Activated naive CD4-positive, alpha-beta T cell treated with anti-CD3 and anti-CD28 coated beads for 36 hours (primary cell): ENCODE measurements at regions not wholly inside any gene's neighbourhood (a gene's known extent, or its start where the extent isn't known, plus 50 kb on each side); places are given as distances from the start of the nearest gene placed in this dataset.

Experiments
- CTCF ChIA-PET: fragments of 350-600 bp; sonication (Branson Sonifier 250); formaldehyde crosslinking; loops from one replicate; lab custom pipeline; 2021; ENCODE audit warnings: antibody characterized with exemption; lab: Charles Lee
- DNase-seq: peaks from one replicate; pipeline ENCODE4 v3.0.0-alpha.2; 2020
- H3K27ac Mint-ChIP-seq: one replicate; pipeline ENCODE4 v1.8.0; 2021; ENCODE audit warnings: mild to moderate bottlenecking, mixed read lengths
- H3K27me3 Mint-ChIP-seq: one replicate; pipeline ENCODE4 v1.8.0; 2021; ENCODE audit warnings: low read depth, mixed read lengths
- H3K36me3 Mint-ChIP-seq: one replicate; pipeline ENCODE4 v1.8.0; 2021; ENCODE audit warnings: low read depth, mixed read lengths
- H3K4me1 Mint-ChIP-seq: one replicate; pipeline ENCODE4 v1.8.0; 2021; ENCODE audit warnings: low read depth, mixed read lengths
- H3K4me3 Mint-ChIP-seq: one replicate; pipeline ENCODE4 v1.8.0; 2021; ENCODE audit warnings: mild to moderate bottlenecking, moderate library complexity, mixed read lengths
- H3K9me3 Mint-ChIP-seq: one replicate; pipeline ENCODE4 v1.8.0; 2021; ENCODE audit warnings: mixed read lengths
- intact Hi-C: fragments of 100-400 bp; cut with micrococcal nuclease; formaldehyde crosslinking; loops from one replicate; pipeline ENCODE4 v1.15.1; 2023

GRCh38 chr7:41274179-41274578, 428.7 kb downstream of the INHBA start:
- CTCF ChIA-PET: no interaction called here
- intact Hi-C loops: no loop called here
- Mint-ChIP-seq H3K4me1 (no peaks in the 10 kb centered on the region), H3K27me3 (no peaks in the 10 kb centered on the region), H3K9me3 (no peaks in the 10 kb centered on the region), H3K4me3 (no peak overlapping the region), H3K27ac (no peak overlapping the region), H3K36me3 (no peaks in the 10 kb centered on the region)
- DNase-seq: no peak

GRCh38 chr7:41272664-41273063, 430.2 kb downstream of the INHBA start:
- intact Hi-C loops: no loop called here
- Mint-ChIP-seq H3K4me1 (no peaks in the 10 kb centered on the region), H3K9me3 (no peaks in the 10 kb centered on the region), H3K27me3 (no peaks in the 10 kb centered on the region), H3K36me3 (no peaks in the 10 kb centered on the region), H3K4me3 (no peak overlapping the region), H3K27ac (no peak overlapping the region)
- CTCF ChIA-PET: no interaction called here
- no peak for DNase-seq

GRCh38 chr7:41268878-41269277, 434.0 kb downstream of the INHBA start:
- H3K36me3 Mint-ChIP-seq: no peaks in the 10 kb centered on the region
- H3K27me3 Mint-ChIP-seq: no peaks in the 10 kb centered on the region
- H3K4me3 Mint-ChIP-seq: no peak overlapping the region
- no peaks in the 10 kb centered on the region for H3K9me3 Mint-ChIP-seq
- DNase-seq: no peak
- CTCF ChIA-PET: interaction anchor here (0.5 kb wide), 1 partner anchor 266 kb away, joined by 4 read pairs; no protein-coding TSS in a partner anchor
- H3K27ac Mint-ChIP-seq: no peak overlapping the region
- intact Hi-C loops: no loop called here
- no peaks in the 10 kb centered on the region for H3K4me1 Mint-ChIP-seq

- CTCF ChIA-PET: interaction anchor here (0.6 kb wide), 1 partner anchor 488 kb away, joined by 4 read pairs; no protein-coding TSS in a partner anchor
- no peak for DNase-seq
- peaks cover 3% of the 10 kb centered on the region for H3K9me3 Mint-ChIP-seq
Observed at GRCh38 chr7:41261080-41261479, 441.8 kb downstream of the INHBA start.

GRCh38 chr7:41257660-41258059, 445.2 kb downstream of the INHBA start:
- peaks cover 3% of the 10 kb centered on the region for H3K9me3 Mint-ChIP-seq
- CTCF ChIA-PET: interaction anchor here (0.6 kb wide), 1 partner anchor 430 kb away, joined by 3 read pairs; no protein-coding TSS in a partner anchor
- H3K36me3 Mint-ChIP-seq: no peaks in the 10 kb centered on the region
- no peaks in the 10 kb centered on the region for H3K27me3 Mint-ChIP-seq
- no peaks in the 10 kb centered on the region for H3K4me1 Mint-ChIP-seq
- no peak overlapping the region for H3K27ac Mint-ChIP-seq
- H3K4me3 Mint-ChIP-seq: no peak overlapping the region
- intact Hi-C loops: no loop called here
- DNase-seq: no peak

More at GRCh38 chr7:41261080-41261479, 441.8 kb downstream of the INHBA start:
- Mint-ChIP-seq H3K4me1 (no peaks in the 10 kb centered on the region), H3K27me3 (no peaks in the 10 kb centered on the region), H3K27ac (no peak overlapping the region), H3K36me3 (no peaks in the 10 kb centered on the region), H3K4me3 (no peak overlapping the region)
- intact Hi-C loops: no loop called here

- Mint-ChIP-seq H3K4me3 (no peak overlapping the region), H3K9me3 (peaks cover 3% of the 10 kb centered on the region), H3K27ac (no peak overlapping the region), H3K27me3 (no peaks in the 10 kb centered on the region), H3K4me1 (no peaks in the 10 kb centered on the region), H3K36me3 (no peaks in the 10 kb centered on the region)
- no peak for DNase-seq
- CTCF ChIA-PET: no interaction called here
- intact Hi-C loops: no loop called here
Observed at GRCh38 chr7:41256186-41256945, 446.5 kb downstream of the INHBA start.

GRCh38 chr7:41255716-41256115, 447.2 kb downstream of the INHBA start:
- Mint-ChIP-seq H3K27ac (no peak overlapping the region), H3K4me1 (no peaks in the 10 kb centered on the region), H3K27me3 (no peaks in the 10 kb centered on the region), H3K9me3 (peaks cover 3% of the 10 kb centered on the region), H3K36me3 (no peaks in the 10 kb centered on the region), H3K4me3 (no peak overlapping the region)
- intact Hi-C loops: no loop called here
- DNase-seq: no peak
- CTCF ChIA-PET: no interaction called here

GRCh38 chr7:41255113-41255512, 447.8 kb downstream of the INHBA start:
- CTCF ChIA-PET: no interaction called here
- DNase-seq: no peak
- intact Hi-C loops: no loop called here
- H3K9me3 Mint-ChIP-seq: peaks cover 3% of the 10 kb centered on the region
- H3K4me1 Mint-ChIP-seq: no peaks in the 10 kb centered on the region
- H3K36me3 Mint-ChIP-seq: no peaks in the 10 kb centered on the region
- no peak overlapping the region for H3K27ac Mint-ChIP-seq
- H3K27me3 Mint-ChIP-seq: no peaks in the 10 kb centered on the region
- no peak overlapping the region for H3K4me3 Mint-ChIP-seq

GRCh38 chr7:41252957-41253356, 449.9 kb downstream of the INHBA start:
- no peaks in the 10 kb centered on the region for H3K27me3 Mint-ChIP-seq
- H3K4me1 Mint-ChIP-seq: no peaks in the 10 kb centered on the region
- peaks cover 1% of the 10 kb centered on the region for H3K9me3 Mint-ChIP-seq
- intact Hi-C loops: no loop called here
- H3K4me3 Mint-ChIP-seq: no peak overlapping the region
- no peak overlapping the region for H3K27ac Mint-ChIP-seq
- no peaks in the 10 kb centered on the region for H3K36me3 Mint-ChIP-seq
- CTCF ChIA-PET: no interaction called here
- no peak for DNase-seq

- no peaks in the 10 kb centered on the region for H3K4me1 Mint-ChIP-seq
- no peaks in the 10 kb centered on the region for H3K9me3 Mint-ChIP-seq
- H3K36me3 Mint-ChIP-seq: no peaks in the 10 kb centered on the region
- CTCF ChIA-PET: no interaction called here
- DNase-seq: no peak
- intact Hi-C loops: no loop called here
- H3K27me3 Mint-ChIP-seq: no peaks in the 10 kb centered on the region
- no peak overlapping the region for H3K27ac Mint-ChIP-seq
- no peak overlapping the region for H3K4me3 Mint-ChIP-seq
Observed at GRCh38 chr7:41252551-41252950, 450.3 kb downstream of the INHBA start.

GRCh38 chr7:41247143-41247865, 455.6 kb downstream of the INHBA start:
- no peaks in the 10 kb centered on the region for H3K27me3 Mint-ChIP-seq
- intact Hi-C loops: no loop called here
- no peaks in the 10 kb centered on the region for H3K4me1 Mint-ChIP-seq
- H3K27ac Mint-ChIP-seq: no peak overlapping the region
- no peak overlapping the region for H3K4me3 Mint-ChIP-seq
- CTCF ChIA-PET: no interaction called here
- no peaks in the 10 kb centered on the region for H3K36me3 Mint-ChIP-seq
- no peak for DNase-seq
- H3K9me3 Mint-ChIP-seq: no peaks in the 10 kb centered on the region

- CTCF ChIA-PET: interaction anchor here (0.6 kb wide), 1 partner anchor 591 kb away, joined by 3 read pairs; no protein-coding TSS in a partner anchor
- H3K9me3 Mint-ChIP-seq: no peaks in the 10 kb centered on the region
- no peak overlapping the region for H3K27ac Mint-ChIP-seq
- no peaks in the 10 kb centered on the region for H3K27me3 Mint-ChIP-seq
- intact Hi-C loops: no loop called here
- no peaks in the 10 kb centered on the region for H3K36me3 Mint-ChIP-seq
- no peak overlapping the region for H3K4me3 Mint-ChIP-seq
- DNase-seq: no peak
- H3K4me1 Mint-ChIP-seq: no peaks in the 10 kb centered on the region
Observed at GRCh38 chr7:41245916-41246315, 457.0 kb downstream of the INHBA start.

GRCh38 chr7:41244246-41244645, 458.6 kb downstream of the INHBA start:
- intact Hi-C loops: no loop called here
- Mint-ChIP-seq H3K27ac (no peak overlapping the region), H3K27me3 (no peaks in the 10 kb centered on the region), H3K9me3 (peaks cover 1% of the 10 kb centered on the region), H3K36me3 (no peaks in the 10 kb centered on the region), H3K4me1 (no peaks in the 10 kb centered on the region), H3K4me3 (no peak overlapping the region)
- CTCF ChIA-PET: no interaction called here
- no peak for DNase-seq
